Gastroesophageal sphincter (tissue), 3 donors: ENCODE measurements at regions not wholly inside any gene's neighbourhood (a gene's known extent, or its start where the extent isn't known, plus 50 kb on each side); places are given as distances from the start of the nearest gene placed in this dataset.

Source experiments
- CTCF ChIP-seq, 4 experiments: fragments of 200-600 bp in 2 of 4; fragments of 450-650 bp in 2 of 4; sonication (generic) in 1 of 4; IDR thresholded peaks; one replicate each; pipeline ENCODE4 v1.5.1; 2017 to 2019; ENCODE audit warnings: antibody characterized with exemption in 4 of 4, mild to moderate bottlenecking in 2 of 4, moderate library complexity in 2 of 4
- EP300 ChIP-seq: sonication (generic); formaldehyde crosslinking; IDR thresholded peaks from one replicate; pipeline ENCODE4 v1.6.1; 2017; ENCODE audit warnings: antibody characterized with exemption, mild to moderate bottlenecking
- POLR2A ChIP-seq, 2 donors: fragments of 450-650 bp; IDR thresholded peaks; one replicate each; pipeline ENCODE4 v1.6.1; 2017; ENCODE audit warnings: antibody characterized with exemption in 2 of 2, mild to moderate bottlenecking in 2 of 2, moderate library complexity in 1 of 2
- POLR2AphosphoS5 ChIP-seq: sonication (generic); formaldehyde crosslinking; IDR thresholded peaks from one replicate; pipeline ENCODE4 v1.6.1; 2017; ENCODE audit warnings: antibody characterized with exemption

GRCh38 chr17:71183066-71183660 lies 937.7 kb upstream of the SOX9 start:
- no peak for TF ChIP-seq CTCF (IDR thresholded peaks at IDR 0.05)
- TF ChIP-seq POLR2A (IDR thresholded peaks at IDR 0.05): no peak
- TF ChIP-seq POLR2AphosphoS5: no peak
- TF ChIP-seq EP300: no peak
